Sigmoid colon (tissue), 6 donors: ENCODE measurements at regions not wholly inside any gene's neighbourhood (a gene's known extent, or its start where the extent isn't known, plus 50 kb on each side); places are given as distances from the start of the nearest gene placed in this dataset.

Experiments
- DNase-seq: peaks from one replicate; pipeline ENCODE4 v3.0.0-alpha.2; 2019
- H3K27ac ChIP-seq, 4 donors: fragments of 200-600 bp; sonication (generic); one replicate each; pipeline ENCODE4 v1.5.1; 2016 to 2019; ENCODE audit warnings: mild to moderate bottlenecking in 1 of 4
- H3K27me3 ChIP-seq, 3 donors: fragments of 200-600 bp; sonication (generic); one replicate each; pipeline ENCODE4 v1.5.1; 2019; ENCODE audit warnings: mild to moderate bottlenecking in 1 of 3
- H3K36me3 ChIP-seq, 4 donors: fragments of 200-600 bp; sonication (generic); one replicate each; pipeline ENCODE4 v1.5.1; 2016 to 2019
- H3K4me1 ChIP-seq, 4 donors: fragments of 200-600 bp; sonication (generic); one replicate each; pipeline ENCODE4 v1.5.1; 2017 to 2019
- H3K4me3 ChIP-seq, 4 donors: fragments of 200-600 bp; sonication (generic); one replicate each; pipeline ENCODE4 v1.5.1; 2017 to 2019; ENCODE audit warnings: mild to moderate bottlenecking in 2 of 4, moderate library complexity in 1 of 4
- H3K9me3 ChIP-seq, 4 donors: fragments of 200-600 bp in 3 of 4; sonication (generic) in 3 of 4; one replicate each; pipeline versions ENCODE4 v1.5.1 to v1.6.1; 2013 to 2019
- CTCF ChIP-seq, 4 experiments: fragments of 450-650 bp in 3 of 4; fragments of 200-600 bp in 1 of 4; IDR thresholded peaks; one replicate each; pipeline ENCODE4 v1.5.1; 2016 to 2019; ENCODE audit warnings: antibody characterized with exemption in 4 of 4, mild to moderate bottlenecking in 3 of 4, moderate library complexity in 2 of 4
- EP300 ChIP-seq, 4 donors: sonication (generic); formaldehyde crosslinking; IDR thresholded peaks; one replicate each; pipeline ENCODE4 v1.6.1; 2017; ENCODE audit warnings: antibody characterized with exemption in 4 of 4
- POLR2A ChIP-seq, 2 donors: fragments of 450-650 bp; IDR thresholded peaks; one replicate each; pipeline ENCODE4 v1.6.1; 2016; ENCODE audit warnings: antibody characterized with exemption in 2 of 2, mild to moderate bottlenecking in 2 of 2, moderate library complexity in 2 of 2
- POLR2AphosphoS5 ChIP-seq, 4 donors: sonication (generic); formaldehyde crosslinking; IDR thresholded peaks; one replicate each; pipeline ENCODE4 v1.6.1; 2017; ENCODE audit warnings: antibody characterized with exemption in 4 of 4
- WGBS, 2 donors: extraction: QIAGEN DNeasy Blood & Tissue Kit; methylation state at CpG; one replicate each; pipeline ENCODE4 v1.1.7; 2013; 5-methylcytosine and 5-hydroxymethylcytosine counted together
- intact Hi-C: fragments of 100-400 bp; cut with DNase I; formaldehyde crosslinking; loops from one replicate; pipeline ENCODE4 v1.15.1; 2023
- donor health status: healthy with polysubstance abuse.
- donor health status: healthy.

- WGBS, 2 donors, result 83 to 89% methylated on average over 11 of the region's 11 CpGs
- H3K9me3 ChIP-seq, result peaks cover 0 to 2% (median 0%) of the 10 kb centered on the region in 4 donors
- no peak overlapping the region for H3K4me3 ChIP-seq
- no peak for DNase-seq
- no peaks in the 10 kb centered on the region for H3K27me3 ChIP-seq
- H3K4me1 ChIP-seq, result no peaks in the 10 kb centered on the region
- no peak overlapping the region for H3K27ac ChIP-seq
- H3K36me3 ChIP-seq, result no peaks in the 10 kb centered on the region
- intact Hi-C loops, result no loop called here
- TF ChIP-seq EP300 (IDR thresholded peaks at IDR 0.05) (no peak), POLR2A (IDR thresholded peaks at IDR 0.05) (no peak), POLR2AphosphoS5 (IDR thresholded peaks at IDR 0.05) (no peak), CTCF (IDR thresholded peaks at IDR 0.05) (no peak)
Observed at GRCh38 chr6:164122109-164122508, 707.6 kb downstream of the QKI start.

- Histone ChIP-seq H3K4me3 (no peak overlapping the region), H3K4me1 (no peaks in the 10 kb centered on the region), H3K9me3 (peaks cover 0 to 2% (median 0%) of the 10 kb centered on the region in 4 donors), H3K36me3 (no peaks in the 10 kb centered on the region), H3K27me3 (no peaks in the 10 kb centered on the region), H3K27ac (no peak overlapping the region)
- no peak for DNase-seq
- TF ChIP-seq CTCF (IDR thresholded peaks at IDR 0.05) (no peak), POLR2A (IDR thresholded peaks at IDR 0.05) (no peak), POLR2AphosphoS5 (IDR thresholded peaks at IDR 0.05) (no peak), EP300 (IDR thresholded peaks at IDR 0.05) (no peak)
- 77 to 81% methylated on average over 6 of the region's 6 CpGs for WGBS, 2 donors
- intact Hi-C loops, result no loop called here
Observed at GRCh38 chr6:164121527-164121926, 707.0 kb downstream of the QKI start.

- intact Hi-C loops, result no loop called here
- H3K27ac ChIP-seq, result no peak overlapping the region
- 72 to 78% methylated on average over 5 of the region's 5 CpGs for WGBS, 2 donors
- H3K4me1 ChIP-seq, result peaks cover 0 to under 1% (median 0%) of the 10 kb centered on the region in 4 donors
- no peaks in the 10 kb centered on the region for H3K27me3 ChIP-seq
- no peaks in the 10 kb centered on the region for H3K36me3 ChIP-seq
- no peaks in the 10 kb centered on the region for H3K9me3 ChIP-seq
- no peak overlapping the region for H3K4me3 ChIP-seq
- TF ChIP-seq POLR2A (IDR thresholded peaks at IDR 0.05) (no peak), EP300 (IDR thresholded peaks at IDR 0.05) (no peak), CTCF (IDR thresholded peaks at IDR 0.05) (no peak), POLR2AphosphoS5 (IDR thresholded peaks at IDR 0.05) (no peak)
- DNase-seq, result no peak
Observed at GRCh38 chr6:164114651-164115050, 700.1 kb downstream of the QKI start.

- Histone ChIP-seq H3K9me3 (no peaks in the 10 kb centered on the region), H3K27me3 (no peaks in the 10 kb centered on the region), H3K4me3 (no peak overlapping the region), H3K27ac (no peak overlapping the region), H3K4me1 (peaks cover 0 to 5% (median 2%) of the 10 kb centered on the region in 4 donors), H3K36me3 (no peaks in the 10 kb centered on the region)
- intact Hi-C loops, result no loop called here
- WGBS, 2 donors, result 84% methylated on average over 4 of the region's 4 CpGs
- TF ChIP-seq EP300 (IDR thresholded peaks at IDR 0.05) (no peak), POLR2A (IDR thresholded peaks at IDR 0.05) (no peak)
- no peak for DNase-seq
Observed at GRCh38 chr6:164114051-164114450, 699.5 kb downstream of the QKI start.

GRCh38 chr6:164113637-164114036 lies 699.1 kb downstream of the QKI start:
- Histone ChIP-seq H3K9me3 (no peaks in the 10 kb centered on the region), H3K4me3 (no peak overlapping the region), H3K36me3 (no peaks in the 10 kb centered on the region), H3K27me3 (no peaks in the 10 kb centered on the region), H3K4me1 (peaks cover 0 to 5% (median 2%) of the 10 kb centered on the region in 4 donors), H3K27ac (no peak overlapping the region)
- TF ChIP-seq CTCF (IDR thresholded peaks at IDR 0.05) (no peak), POLR2AphosphoS5 (IDR thresholded peaks at IDR 0.05) (no peak), EP300 (IDR thresholded peaks at IDR 0.05) (no peak)
- 69 to 78% methylated on average over 4 of the region's 4 CpGs for WGBS, 2 donors
- intact Hi-C loops, result no loop called here
- no peak for DNase-seq
